Activated CD8-positive, alpha-beta memory T cell treated with anti-CD3 and anti-CD28 coated beads for 24 hours (primary cell): ENCODE measurements at regions not wholly inside any gene's neighbourhood (a gene's known extent, or its start where the extent isn't known, plus 50 kb on each side); places are given as distances from the start of the nearest gene placed in this dataset.
"Not testable (repeated sequence)": the region's sequence is repeated elsewhere in the genome, so short reads cannot be mapped to it uniquely, and the experiment has no call there.

Experiments
- DNase-seq: peaks from one replicate; pipeline ENCODE4 v3.0.0-alpha.2; 2020

GRCh38 chr5:9841516-9842170 lies 211.5 kb upstream of the TAS2R1 start:
- no peak for DNase-seq

DNA sequence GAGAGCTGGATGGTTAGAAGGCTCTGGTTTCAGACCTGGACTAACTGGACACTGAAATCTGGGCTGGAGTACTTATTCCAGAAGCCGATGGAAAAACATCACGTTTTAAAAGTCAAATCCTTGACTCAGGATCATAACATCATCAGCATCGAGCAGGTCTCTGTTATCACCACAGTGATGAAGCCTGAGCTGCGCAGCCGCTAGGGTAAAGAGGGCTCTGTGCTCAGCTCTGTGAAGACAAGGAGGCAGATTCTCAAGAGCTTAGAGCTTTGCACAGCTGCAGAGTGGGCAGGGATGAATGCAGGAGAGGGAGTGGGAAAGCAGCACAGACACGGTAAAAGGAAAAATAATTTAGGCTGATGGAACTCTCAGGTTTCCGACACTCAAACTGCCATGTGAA lies 208.8 kb upstream of the TAS2R1 start:
- DNase-seq, result no peak

DNA sequence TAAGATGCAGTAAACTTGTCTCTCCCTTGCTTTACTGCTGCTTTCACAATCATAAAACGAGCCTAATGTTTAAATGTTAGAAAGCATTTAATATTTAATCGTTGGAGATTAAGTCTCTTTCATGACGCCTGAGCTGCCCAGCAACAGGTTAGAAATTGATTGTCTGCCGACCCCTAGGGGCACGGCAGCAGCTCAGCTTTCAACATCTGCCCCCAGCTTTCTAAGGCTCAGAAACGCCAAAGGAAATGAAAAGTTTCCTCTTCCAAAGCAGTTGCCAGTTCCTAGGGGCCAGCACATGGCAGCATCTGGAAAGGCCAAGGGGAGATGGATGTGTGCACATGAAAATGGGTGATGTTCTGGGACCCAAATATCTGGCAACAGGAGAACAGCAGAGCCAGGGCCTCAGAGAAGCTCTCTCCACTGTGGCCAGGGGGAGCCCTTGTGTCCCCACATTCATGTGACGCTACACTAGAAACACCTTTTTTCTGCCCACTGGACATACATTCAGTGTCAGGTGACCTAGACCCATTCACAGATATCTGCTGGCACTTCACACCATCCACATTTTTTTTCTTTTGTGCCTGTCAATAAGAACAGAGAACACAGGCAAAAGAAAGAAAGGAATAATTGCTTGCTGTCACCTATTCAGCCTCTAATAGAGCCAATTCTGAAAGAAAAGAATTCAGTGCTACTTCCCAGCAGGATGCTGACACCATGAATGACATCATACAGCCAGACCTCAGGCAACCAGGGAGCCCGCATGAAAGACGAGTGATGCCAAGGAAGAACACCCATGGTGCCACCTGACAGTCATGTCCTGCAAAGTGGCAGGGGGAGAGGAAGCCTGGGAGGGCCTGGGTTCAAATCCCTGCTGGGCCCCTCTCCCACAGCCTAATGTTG lies 205.0 kb upstream of the TAS2R1 start:
- no peak for DNase-seq

GRCh38 chr5:9833871-9834270 lies 203.7 kb upstream of the TAS2R1 start:
- no peak for DNase-seq

- DNase-seq, result no peak
Observed at GRCh38 chr5:9832921-9833320, 202.8 kb upstream of the TAS2R1 start.

DNA sequence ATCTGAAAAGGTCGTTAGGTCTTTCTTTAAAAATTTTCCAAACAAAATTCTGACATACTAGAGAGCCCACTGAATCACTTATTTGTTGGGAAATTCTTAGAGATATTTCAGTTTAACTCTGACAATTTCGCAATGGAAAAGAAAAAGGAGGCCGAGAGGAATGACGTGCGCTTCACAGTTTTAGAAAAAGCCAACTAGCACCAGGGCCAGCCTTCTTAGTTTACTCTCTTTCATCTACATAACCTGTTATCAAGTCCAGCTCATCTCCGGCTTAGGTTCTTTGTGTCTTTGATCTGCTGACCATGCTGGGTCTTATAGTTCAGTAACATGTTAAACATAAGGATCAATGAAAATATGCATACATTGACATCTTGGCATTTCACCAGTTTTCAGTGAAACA lies 201.7 kb upstream of the TAS2R1 start:
- DNase-seq, result no peak

- DNase-seq, result no peak
Observed at GRCh38 chr5:9830184-9830583, 200.0 kb upstream of the TAS2R1 start.

DNA sequence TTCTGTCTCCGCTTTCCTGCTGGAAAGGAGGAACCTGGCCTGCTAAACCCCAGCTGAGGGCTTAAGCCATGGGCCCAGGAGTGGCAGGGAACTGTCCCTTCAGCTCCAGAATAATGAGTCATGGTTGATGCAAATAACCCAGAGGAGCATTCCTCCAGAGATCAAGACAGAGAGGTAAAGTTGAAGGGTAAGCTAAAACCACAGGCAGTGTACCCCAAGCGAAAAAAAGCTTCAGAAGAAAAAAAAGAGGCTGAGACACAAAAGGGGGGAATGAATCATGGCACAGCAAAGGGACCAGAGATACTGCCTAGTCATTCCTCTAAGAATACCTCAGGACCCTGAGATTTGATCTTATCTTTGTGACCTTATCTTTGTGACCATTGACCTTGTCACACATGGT lies 199.5 kb upstream of the TAS2R1 start:
- no peak for DNase-seq

GRCh38 chr5:9820691-9821449 lies 190.7 kb upstream of the TAS2R1 start:
- no peak for DNase-seq

GRCh38 chr5:9818340-9818845 lies 188.2 kb upstream of the TAS2R1 start:
- DNase-seq, result no peak

GRCh38 chr5:9817819-9818218 lies 187.7 kb upstream of the TAS2R1 start:
- no peak for DNase-seq

DNA sequence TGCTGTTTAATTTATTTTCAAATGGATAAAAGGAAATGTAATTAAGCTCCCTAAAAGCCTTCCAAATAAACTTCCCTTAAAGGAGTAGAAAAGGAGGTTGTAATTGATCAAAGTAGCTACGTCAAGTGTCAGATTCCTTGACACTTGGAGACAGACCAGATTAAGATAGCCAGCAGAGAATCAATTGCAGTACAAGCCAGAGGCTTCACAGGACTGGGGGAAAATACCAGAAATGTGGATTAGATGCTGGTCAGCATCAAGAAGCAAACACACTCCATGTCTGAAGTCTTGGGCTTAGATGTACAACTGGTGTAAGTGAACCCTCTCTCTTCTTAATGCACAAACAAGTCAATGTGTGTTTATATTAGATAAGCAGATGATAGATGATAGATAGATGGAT lies 184.9 kb upstream of the TAS2R1 start:
- DNase-seq, result no peak

GRCh38 chr5:9813305-9813704 lies 183.2 kb upstream of the TAS2R1 start:
- no peak for DNase-seq

DNA sequence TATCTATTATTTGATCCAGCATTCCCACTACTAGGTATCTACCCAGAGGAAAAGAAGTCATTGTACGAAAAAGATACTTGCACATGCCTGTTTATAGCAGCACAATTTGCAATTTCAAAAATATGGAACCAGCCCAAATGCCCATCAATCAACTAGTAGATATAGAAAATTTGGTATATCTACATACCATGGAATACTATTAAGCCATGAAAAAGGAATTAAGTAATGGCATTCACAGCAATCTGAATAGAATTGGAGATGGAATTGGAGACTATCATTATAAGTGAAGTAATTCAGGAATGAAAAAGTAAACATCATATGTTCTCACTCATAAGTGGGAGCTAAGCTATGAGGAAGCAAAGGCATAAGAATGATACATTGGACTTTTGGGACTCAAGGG lies 177.2 kb upstream of the TAS2R1 start:
- not testable (repeated sequence) for DNase-seq

- DNase-seq, result no peak
Observed at GRCh38 chr5:9801908-9802307, 171.8 kb upstream of the TAS2R1 start.

DNA sequence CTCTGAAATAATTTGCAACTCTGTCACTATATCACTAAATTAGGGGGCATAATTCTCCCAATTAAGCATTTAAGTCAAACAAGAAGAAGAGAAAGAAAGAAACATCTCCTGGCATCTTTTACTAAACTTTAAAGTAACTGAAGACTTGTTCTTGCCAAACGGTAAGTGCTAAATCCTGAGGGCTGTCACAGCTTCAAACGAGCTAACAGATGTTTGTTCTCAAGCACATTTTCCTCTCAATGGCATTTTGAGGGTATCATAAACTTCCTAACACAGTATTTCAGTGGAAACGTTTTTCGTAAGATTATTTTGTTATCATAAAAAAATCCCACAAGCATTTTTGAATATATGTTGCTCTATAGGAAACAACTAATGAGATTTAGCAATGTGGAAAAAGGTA lies 169.5 kb upstream of the TAS2R1 start:
- no peak for DNase-seq

GRCh38 chr5:9790276-9790675 lies 160.1 kb upstream of the TAS2R1 start:
- DNase-seq, result no peak

GRCh38 chr5:9789777-9790176 lies 159.6 kb upstream of the TAS2R1 start:
- DNase-seq, result no peak

- no peak for DNase-seq
Observed at GRCh38 chr5:9787861-9788600, 157.9 kb upstream of the TAS2R1 start.

DNA sequence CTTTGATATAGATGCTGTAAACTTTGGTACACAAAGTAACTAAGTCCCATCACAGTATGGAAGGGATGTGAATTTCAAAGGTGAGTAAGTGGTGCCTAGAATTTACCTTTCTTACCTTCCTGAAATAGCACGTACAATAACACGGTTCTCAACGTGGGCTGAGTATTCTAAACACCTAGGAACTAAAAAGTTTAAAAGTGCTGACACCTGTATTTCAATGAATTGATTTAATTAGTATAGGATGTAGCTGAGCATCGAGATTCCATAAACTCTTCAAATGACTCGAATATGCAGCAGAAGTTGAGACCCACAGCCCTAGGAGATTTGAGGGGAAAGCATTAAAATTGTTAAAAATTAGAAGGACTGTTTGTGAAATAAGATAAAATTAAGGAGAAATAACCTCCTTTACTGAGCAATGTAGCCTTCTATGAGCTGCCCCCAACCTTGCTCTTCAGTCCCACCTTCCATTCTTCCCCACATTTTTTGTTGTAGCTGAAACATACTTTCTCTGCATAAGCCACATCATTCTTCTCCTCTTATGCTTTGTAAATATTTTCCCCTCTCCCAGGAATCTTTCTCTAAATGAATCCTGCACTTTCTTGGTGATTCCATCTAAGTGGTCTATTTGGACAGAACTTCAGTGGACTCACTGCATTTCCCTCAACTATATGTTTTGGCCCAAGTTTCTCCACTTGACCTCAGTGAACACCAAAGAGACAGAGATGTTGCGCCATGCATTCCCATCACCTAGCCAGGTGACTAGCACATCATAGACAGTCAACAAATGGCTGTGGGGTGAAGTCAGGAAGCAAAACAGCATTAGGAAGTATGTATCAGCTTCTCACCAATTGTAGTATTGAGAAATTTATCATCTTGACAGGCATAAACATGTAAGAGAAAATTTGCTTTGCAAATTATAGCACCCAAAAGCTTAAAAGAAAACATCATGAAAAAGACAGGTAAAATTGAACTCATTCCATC lies 156.5 kb upstream of the TAS2R1 start:
- no peak for DNase-seq

DNA sequence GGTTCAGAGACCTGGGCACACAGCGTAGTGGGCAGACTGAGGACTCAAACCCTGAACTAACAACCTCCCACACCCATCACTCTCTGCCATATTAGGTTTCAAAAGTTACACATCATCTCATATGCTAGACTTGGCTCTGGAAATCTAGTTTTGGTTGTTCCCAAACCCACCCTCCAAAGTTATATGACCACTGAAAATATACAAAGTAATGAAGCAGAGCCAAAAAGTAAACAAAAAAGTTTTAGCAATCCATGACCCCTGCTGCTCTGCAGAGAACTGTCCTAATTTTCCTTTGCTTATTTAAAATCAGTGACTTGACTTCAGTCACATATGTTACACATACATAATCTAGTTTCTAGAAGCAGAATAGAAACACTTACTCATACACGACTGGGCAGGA lies 155.6 kb upstream of the TAS2R1 start:
- DNase-seq, result no peak

GRCh38 chr5:9784231-9784630 lies 154.1 kb upstream of the TAS2R1 start:
- no peak for DNase-seq
